ENCODE measurements at regions not wholly inside any gene's neighbourhood (a gene's known extent, or its start where the extent isn't known, plus 50 kb on each side); places are given as distances from the start of the nearest gene placed in this dataset.

DNA sequence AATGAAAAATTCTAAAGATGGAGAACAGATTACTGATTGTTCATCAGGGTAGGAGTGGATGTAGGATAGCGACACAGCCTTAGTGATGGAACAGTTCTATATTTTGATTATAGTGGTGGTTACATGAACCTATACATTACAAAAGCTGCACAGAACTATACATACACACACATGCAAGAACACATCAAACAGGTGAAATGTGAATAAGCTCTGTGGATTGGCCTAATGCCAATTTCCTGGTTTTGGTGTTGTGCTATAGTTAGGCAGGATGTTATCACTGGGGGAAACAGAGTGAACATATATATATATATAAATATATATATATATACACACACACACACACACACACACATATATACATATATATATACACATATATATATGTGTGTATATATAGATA lies 76.4 kb upstream of the PIK3CG start:
- Histone ChIP-seq H3K4me1 (ENCODE audit: control insufficient read depth, insufficient read depth, low read length) (peaks cover 9% of the 10 kb centered on the region; the same call in 1 of the 2 replicates), H3K23ac (ENCODE audit: low read depth, low read length) (no peak overlapping the region), H2AK5ac (ENCODE audit: low read depth, low read length) (no peak overlapping the region), H3K14ac (replicated peaks; ENCODE audit: low read depth, low read length) (no peak overlapping the region), H4K91ac (ENCODE audit: insufficient read depth, low read depth, low read length) (no peak overlapping the region), H4K8ac (ENCODE audit: low read depth in 2 of 2, low read length in 2 of 2) (no peak overlapping the region), H3K27me3 (ENCODE audit: control insufficient read depth, insufficient read depth, low read length) (no peaks in the 10 kb centered on the region), H3K27ac (ENCODE audit: insufficient read depth, low read length) (no peak overlapping the region), H3K9ac (ENCODE audit: low read depth, low read length) (no peak overlapping the region), H3K36me3 (ENCODE audit: control insufficient read depth, insufficient read depth, low read length) (no peaks in the 10 kb centered on the region), H3K18ac (ENCODE audit: low read depth, low read length) (no peak overlapping the region), H2BK15ac (ENCODE audit: low read depth, low read length) (no peak overlapping the region), H2BK5ac (ENCODE audit: low read depth, low read length, poor library complexity, severe bottlenecking) (no peak overlapping the region), H2AK9ac (replicated peaks; ENCODE audit: low read depth, low read length, poor library complexity) (no peak overlapping the region), H2AFZ (replicated peaks; ENCODE audit: low read length, poor library complexity) (no peak overlapping the region), H3K4ac (ENCODE audit: low read depth, low read length) (no peak overlapping the region), H3K9me1 (ENCODE audit: insufficient read depth, low read length) (no peaks in the 10 kb centered on the region), H4K20me1 (ENCODE audit: insufficient read depth, low read length) (no peaks in the 10 kb centered on the region), H3K4me3 (ENCODE audit: insufficient read depth, low read depth, low read length) (no peak overlapping the region), H2BK120ac (ENCODE audit: low read depth, low read length) (no peak overlapping the region), H2BK20ac (ENCODE audit: low read depth, low read length) (no peak overlapping the region), H3K9me3 (ENCODE audit: control insufficient read depth, insufficient read depth, low read length) (no peaks in the 10 kb centered on the region), H4K5ac (ENCODE audit: low read depth, low read length) (no peak overlapping the region), H3K56ac (ENCODE audit: extremely low read depth, insufficient read depth, low read length) (no peak overlapping the region), H3K4me2 (ENCODE audit: low read depth, low read length) (no peak overlapping the region), H3K79me1 (ENCODE audit: low read depth in 1 of 2, low read length in 2 of 2) (no peaks in the 10 kb centered on the region)
- BruUV-seq (replicated peaks) = no TSS peak
- in situ Hi-C loops (cut with MboI; ENCODE audit: low sequenced_read_pairs) (no loop called here), intact Hi-C loops (cut with micrococcal nuclease) (no loop called here), dilution Hi-C loops (cut with HindIII; ENCODE audit: low sequenced_read_pairs, unreplicated experiment) (no loop called here)
- ATAC-seq (ENCODE audit: low read depth) = no peak
- no CpG with 5 or more reads among the region's 1 CpG for WGBS, 2 experiments (ENCODE audit: extremely low coverage in 2 of 2, insufficient read length in 1 of 2)
- no peak for DNase-seq
- ChIA-PET CTCF (no interaction called here), POLR2A (ENCODE audit: unreplicated experiment) (no interaction called here)
- TF ChIP-seq, protein P1, sequence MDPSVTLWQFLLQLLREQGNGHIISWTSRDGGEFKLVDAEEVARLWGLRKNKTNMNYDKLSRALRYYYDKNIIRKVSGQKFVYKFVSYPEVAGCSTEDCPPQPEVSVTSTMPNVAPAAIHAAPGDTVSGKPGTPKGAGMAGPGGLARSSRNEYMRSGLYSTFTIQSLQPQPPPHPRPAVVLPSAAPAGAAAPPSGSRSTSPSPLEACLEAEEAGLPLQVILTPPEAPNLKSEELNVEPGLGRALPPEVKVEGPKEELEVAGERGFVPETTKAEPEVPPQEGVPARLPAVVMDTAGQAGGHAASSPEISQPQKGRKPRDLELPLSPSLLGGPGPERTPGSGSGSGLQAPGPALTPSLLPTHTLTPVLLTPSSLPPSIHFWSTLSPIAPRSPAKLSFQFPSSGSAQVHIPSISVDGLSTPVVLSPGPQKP (IDR thresholded peaks at IDR 0.05; ENCODE audit: borderline replicate concordance, low read depth, low read length) = no peak
- TF ChIP-seq NFE2L2 (IDR thresholded peaks at IDR 0.05; ENCODE audit: low read depth, low read length) = no peak
